GM12878 (cell line): ENCODE measurements at regions not wholly inside any gene's neighbourhood (a gene's known extent, or its start where the extent isn't known, plus 50 kb on each side); places are given as distances from the start of the nearest gene placed in this dataset.

ENCODE experiments used
- CTCF ChIP-seq, 3 experiments: IDR thresholded peaks in 2 of 3; conservative IDR thresholded peaks in 1 of 3; 2 replicates each; pipeline ENCODE4 v1.5.1; 2011; ENCODE audit warnings: low read depth in 3 of 3, low read length in 3 of 3, mild to moderate bottlenecking in 3 of 3, control low read depth in 2 of 3, moderate library complexity in 2 of 3, inconsistent platforms in 1 of 3, mixed read lengths in 1 of 3; ENCODE audit not compliant: control insufficient read depth in 2 of 3, insufficient read depth in 1 of 3; ENCODE audit errors: extremely low read depth in 1 of 3
- FOXK2 ChIP-seq: fragments of 450-650 bp; IDR thresholded peaks from 2 replicates; pipeline ENCODE4 v1.6.1; 2017; ENCODE audit warnings: mild to moderate bottlenecking, moderate library complexity
- HDAC2 ChIP-seq: fragments of 200-600 bp; sonication (generic); IDR thresholded peaks from 2 replicates; pipeline ENCODE4 v1.6.1; 2017
- KLF5 ChIP-seq: fragments of 450-650 bp; IDR thresholded peaks from 2 replicates; pipeline ENCODE4 v1.6.1; 2014; ENCODE audit warnings: mild to moderate bottlenecking; ENCODE audit not compliant: partially characterized antibody
- NFXL1 ChIP-seq: fragments of 450-650 bp; IDR thresholded peaks from 2 replicates; pipeline ENCODE4 v1.6.1; 2017; ENCODE audit warnings: antibody characterized with exemption, mild to moderate bottlenecking, borderline replicate concordance
- RFX5 ChIP-seq: IDR thresholded peaks from 2 replicates; pipeline ENCODE4 v1.6.1; 2011; ENCODE audit warnings: low read depth, low read length, improper control_type of control experiment
- ZNF217 ChIP-seq: fragments of 450-650 bp; IDR thresholded peaks from 2 replicates; pipeline ENCODE4 v1.6.1; 2017; ENCODE audit warnings: antibody characterized with exemption, mild to moderate bottlenecking
- ZNF274 ChIP-seq: IDR thresholded peaks from one replicate; pipeline ENCODE4 v1.8.0; 2011; ENCODE audit not compliant: insufficient read length, insufficient read depth
- TF ChIP-seq, protein P1 (sequence below): IDR thresholded peaks from 2 replicates; pipeline ENCODE4 v1.6.1; 2012; ENCODE audit warnings: low read depth, low read length, improper control_type of control experiment

DNA sequence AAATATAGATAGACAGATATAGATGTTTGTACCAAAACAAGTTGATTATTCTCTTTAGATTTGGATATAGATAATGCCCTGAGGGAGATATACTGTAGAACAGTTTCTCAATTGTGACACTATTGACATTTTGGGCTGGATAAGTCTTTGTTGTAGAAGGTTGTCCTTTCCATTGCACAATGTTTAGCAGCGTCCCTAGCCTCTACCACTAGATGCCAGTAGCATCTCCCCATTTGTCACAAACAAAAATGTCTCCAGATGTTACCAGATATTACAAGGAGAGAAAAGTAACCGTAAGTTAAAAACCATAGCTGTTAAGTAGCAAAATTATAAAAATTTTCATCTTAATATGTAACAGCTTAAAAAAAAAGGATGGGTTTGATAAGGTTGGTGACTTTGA is 2595.3 kb downstream of the ARAP2 start:
- TF ChIP-seq KLF5: no peak
- TF ChIP-seq CTCF (IDR thresholded peaks at IDR 0.05 in 2 of 3, conservative IDR thresholded peaks at IDR 0.05 in 1 of 3; ENCODE audit: control insufficient read depth in 2 of 3, extremely low read depth in 1 of 3, insufficient read depth in 1 of 3, low read depth in 3 of 3, low read length in 3 of 3): peak in 2 of 3 experiments; percentile 18 to 34; a peak in 2 of 6 replicates
- no peak for TF ChIP-seq FOXK2
- TF ChIP-seq, protein P1, sequence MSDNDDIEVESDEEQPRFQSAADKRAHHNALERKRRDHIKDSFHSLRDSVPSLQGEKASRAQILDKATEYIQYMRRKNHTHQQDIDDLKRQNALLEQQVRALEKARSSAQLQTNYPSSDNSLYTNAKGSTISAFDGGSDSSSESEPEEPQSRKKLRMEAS: no peak
- TF ChIP-seq NFXL1: no peak
- no peak for TF ChIP-seq ZNF217
- no peak for TF ChIP-seq ZNF274
- TF ChIP-seq HDAC2: no peak
- no peak for TF ChIP-seq RFX5
